Ascending aorta (tissue), 2 donors: ENCODE measurements at regions not wholly inside any gene's neighbourhood (a gene's known extent, or its start where the extent isn't known, plus 50 kb on each side); places are given as distances from the start of the nearest gene placed in this dataset.
"Not testable (repeated sequence)": the region's sequence is repeated elsewhere in the genome, so short reads cannot be mapped to it uniquely, and the experiment has no call there.

ENCODE experiments used
- DNase-seq, 2 donors: peaks; one replicate each; pipeline ENCODE4 v3.0.0-alpha.2; 2019; ENCODE audit warnings: low spot score in 2 of 2
- H3K27ac ChIP-seq, 2 donors: fragments of 200-600 bp; sonication (generic); one replicate each; pipeline ENCODE4 v1.5.1; 2016 to 2017; ENCODE audit warnings: mild to moderate bottlenecking in 1 of 2
- H3K27me3 ChIP-seq: fragments of 200-600 bp; sonication (generic); one replicate; pipeline ENCODE4 v1.5.1; 2017
- H3K36me3 ChIP-seq, 2 donors: fragments of 200-600 bp; sonication (generic); one replicate each; pipeline ENCODE4 v1.5.1; 2016
- H3K4me1 ChIP-seq, 2 donors: fragments of 200-600 bp; sonication (generic); one replicate each; pipeline ENCODE4 v1.5.1; 2016 to 2017; ENCODE audit warnings: mild to moderate bottlenecking in 1 of 2
- H3K4me3 ChIP-seq, 2 donors: fragments of 200-600 bp; sonication (generic); one replicate each; pipeline ENCODE4 v1.5.1; 2016 to 2017; ENCODE audit warnings: mild to moderate bottlenecking in 1 of 2
- H3K9me3 ChIP-seq, 2 donors: fragments of 200-600 bp; sonication (generic); one replicate each; pipeline ENCODE4 v1.5.1; 2016
- intact Hi-C: fragments of 100-400 bp; cut with DNase I; formaldehyde crosslinking; loops from one replicate; pipeline ENCODE4 v1.15.1; 2023

- H3K4me3 ChIP-seq, intact Hi-C loops, H3K27me3 ChIP-seq, H3K4me1 ChIP-seq, H3K9me3 ChIP-seq, H3K36me3 ChIP-seq, DNase-seq, H3K27ac ChIP-seq: not testable (repeated sequence)
Observed at GRCh38 chr5:177941386-177941785, 54.7 kb downstream of the PROP1 start.

- H3K27me3 ChIP-seq, intact Hi-C loops, H3K9me3 ChIP-seq, H3K27ac ChIP-seq, H3K4me1 ChIP-seq, DNase-seq, H3K36me3 ChIP-seq: not testable (repeated sequence)
- peak overlapping the region in 1 of 2 donors; percentile 36 for H3K4me3 ChIP-seq
Observed at GRCh38 chr5:177939246-177940171, 56.5 kb downstream of the PROP1 start.

- intact Hi-C loops, H3K4me3 ChIP-seq, H3K9me3 ChIP-seq, H3K36me3 ChIP-seq, H3K27ac ChIP-seq, H3K27me3 ChIP-seq, DNase-seq, H3K4me1 ChIP-seq: not testable (repeated sequence)
Observed at GRCh38 chr5:177938767-177939166, 57.3 kb downstream of the PROP1 start.

- H3K36me3 ChIP-seq, intact Hi-C loops, DNase-seq, H3K9me3 ChIP-seq, H3K27ac ChIP-seq, H3K4me1 ChIP-seq, H3K27me3 ChIP-seq, H3K4me3 ChIP-seq: not testable (repeated sequence)
Observed at GRCh38 chr5:177934233-177934632, 61.8 kb downstream of the PROP1 start.

GRCh38 chr5:177930269-177931022, 65.6 kb downstream of the PROP1 start:
- H3K4me1 ChIP-seq, H3K27ac ChIP-seq, H3K9me3 ChIP-seq, H3K27me3 ChIP-seq, DNase-seq, H3K4me3 ChIP-seq, H3K36me3 ChIP-seq, intact Hi-C loops: not testable (repeated sequence)

- H3K4me3 ChIP-seq, H3K9me3 ChIP-seq, H3K27me3 ChIP-seq, intact Hi-C loops, DNase-seq, H3K4me1 ChIP-seq, H3K27ac ChIP-seq, H3K36me3 ChIP-seq: not testable (repeated sequence)
Observed at GRCh38 chr5:177929618-177930017, 66.4 kb downstream of the PROP1 start.

- not testable (repeated sequence) for H3K27me3 ChIP-seq
Observed at GRCh38 chr5:177927500-177927899, 68.5 kb downstream of the PROP1 start.

GRCh38 chr5:177924577-177924976, 71.5 kb downstream of the PROP1 start:
- intact Hi-C loops, H3K36me3 ChIP-seq, H3K9me3 ChIP-seq, H3K27me3 ChIP-seq, H3K4me3 ChIP-seq, H3K27ac ChIP-seq, H3K4me1 ChIP-seq, DNase-seq: not testable (repeated sequence)

More at GRCh38 chr5:177927500-177927899, 68.5 kb downstream of the PROP1 start:
- intact Hi-C loops, H3K4me1 ChIP-seq, H3K9me3 ChIP-seq, H3K27ac ChIP-seq, H3K4me3 ChIP-seq, H3K36me3 ChIP-seq, DNase-seq: not testable (repeated sequence)

- H3K27me3 ChIP-seq, H3K9me3 ChIP-seq, H3K4me3 ChIP-seq, H3K27ac ChIP-seq, H3K4me1 ChIP-seq, H3K36me3 ChIP-seq, DNase-seq, intact Hi-C loops: not testable (repeated sequence)
Observed at GRCh38 chr5:177923837-177924236, 72.2 kb downstream of the PROP1 start.

GRCh38 chr5:177923189-177923588, 72.9 kb downstream of the PROP1 start:
- intact Hi-C loops, H3K27me3 ChIP-seq, H3K9me3 ChIP-seq, H3K4me3 ChIP-seq, DNase-seq, H3K36me3 ChIP-seq, H3K4me1 ChIP-seq, H3K27ac ChIP-seq: not testable (repeated sequence)

GRCh38 chr5:177909261-177909660, 86.8 kb downstream of the PROP1 start:
- DNase-seq, H3K36me3 ChIP-seq, H3K4me1 ChIP-seq, H3K27me3 ChIP-seq, intact Hi-C loops, H3K27ac ChIP-seq, H3K9me3 ChIP-seq, H3K4me3 ChIP-seq: not testable (repeated sequence)

GRCh38 chr5:177902806-177903205, 93.2 kb downstream of the PROP1 start:
- DNase-seq, H3K27ac ChIP-seq, H3K27me3 ChIP-seq, H3K4me3 ChIP-seq, H3K9me3 ChIP-seq, intact Hi-C loops, H3K4me1 ChIP-seq, H3K36me3 ChIP-seq: not testable (repeated sequence)

- H3K4me1 ChIP-seq, DNase-seq, H3K27ac ChIP-seq, H3K4me3 ChIP-seq, H3K27me3 ChIP-seq, H3K36me3 ChIP-seq, intact Hi-C loops, H3K9me3 ChIP-seq: not testable (repeated sequence)
Observed at GRCh38 chr5:177900066-177900465, 96.0 kb downstream of the PROP1 start.

- H3K27ac ChIP-seq, H3K4me3 ChIP-seq, intact Hi-C loops, H3K27me3 ChIP-seq, H3K36me3 ChIP-seq, DNase-seq, H3K4me1 ChIP-seq, H3K9me3 ChIP-seq: not testable (repeated sequence)
Observed at GRCh38 chr5:177894681-177895453, 101.2 kb downstream of the PROP1 start.
